Activated CD4-positive, alpha-beta memory T cell treated with anti-CD3 and anti-CD28 coated beads for 36 hours (primary cell): ENCODE measurements at regions not wholly inside any gene's neighbourhood (a gene's known extent, or its start where the extent isn't known, plus 50 kb on each side); places are given as distances from the start of the nearest gene placed in this dataset.

Experiments used
- CTCF ChIA-PET: fragments of 350-600 bp; sonication (Branson Sonifier 250); formaldehyde crosslinking; loops from one replicate; lab custom pipeline; 2021; ENCODE audit warnings: antibody characterized with exemption, inconsistent platforms; lab: Charles Lee
- POLR2A ChIA-PET: fragments of 350-600 bp; sonication (Branson Sonifier 250); formaldehyde crosslinking; loops from one replicate; lab custom pipeline; 2021; ENCODE audit warnings: antibody characterized with exemption; lab: Charles Lee
- DNase-seq: peaks from one replicate; pipeline ENCODE4 v3.0.0-alpha.2; 2020
- H3K27ac Mint-ChIP-seq: one replicate; pipeline ENCODE4 v1.8.0; 2021; ENCODE audit warnings: mixed read lengths
- H3K27me3 Mint-ChIP-seq: one replicate; pipeline ENCODE4 v1.8.0; 2021; ENCODE audit warnings: mixed read lengths
- H3K36me3 Mint-ChIP-seq: one replicate; pipeline ENCODE4 v1.8.0; 2021; ENCODE audit warnings: mixed read lengths
- H3K4me1 Mint-ChIP-seq: one replicate; pipeline ENCODE4 v1.8.0; 2021; ENCODE audit warnings: low read depth, mixed read lengths
- H3K4me3 Mint-ChIP-seq: one replicate; pipeline ENCODE4 v1.8.0; 2021; ENCODE audit warnings: mild to moderate bottlenecking, mixed read lengths
- H3K9me3 Mint-ChIP-seq: one replicate; pipeline ENCODE4 v1.8.0; 2021; ENCODE audit warnings: mixed read lengths
- intact Hi-C: fragments of 100-400 bp; cut with micrococcal nuclease; formaldehyde crosslinking; loops from one replicate; pipeline ENCODE4 v1.15.1; 2023

- Mint-ChIP-seq H3K27ac (no peak overlapping the region), H3K9me3 (no peaks in the 10 kb centered on the region), H3K4me3 (no peak overlapping the region), H3K36me3 (no peaks in the 10 kb centered on the region), H3K4me1 (peaks cover 4% of the 10 kb centered on the region), H3K27me3 (peaks cover 10% of the 10 kb centered on the region)
- POLR2A ChIA-PET, result no interaction called here
- CTCF ChIA-PET, result no interaction called here
- no peak for DNase-seq
- intact Hi-C loops, result no loop called here
These were observed 1016.2 kb downstream of the NLGN4Y start for GRCh38 chrY:15540516-15540915.

GRCh38 chrY:15546177-15546754 lies 1021.9 kb downstream of the NLGN4Y start:
- POLR2A ChIA-PET, result interaction anchor here (1.0 kb wide), 1 partner anchor 10 kb away, joined by 3 read pairs; no protein-coding TSS in a partner anchor
- Mint-ChIP-seq H3K4me1 (no peaks in the 10 kb centered on the region), H3K27me3 (no peaks in the 10 kb centered on the region), H3K27ac (no peak overlapping the region), H3K4me3 (no peak overlapping the region), H3K9me3 (no peaks in the 10 kb centered on the region), H3K36me3 (no peaks in the 10 kb centered on the region)
- intact Hi-C loops, result no loop called here
- DNase-seq, result peak; percentile 18
- CTCF ChIA-PET, result no interaction called here

GRCh38 chrY:15552074-15552473 lies 1027.7 kb downstream of the NLGN4Y start:
- POLR2A ChIA-PET, result no interaction called here
- intact Hi-C loops, result no loop called here
- CTCF ChIA-PET, result no interaction called here
- Mint-ChIP-seq H3K27me3 (no peaks in the 10 kb centered on the region), H3K27ac (no peak overlapping the region), H3K4me3 (no peak overlapping the region), H3K36me3 (no peaks in the 10 kb centered on the region), H3K4me1 (no peaks in the 10 kb centered on the region), H3K9me3 (no peaks in the 10 kb centered on the region)
- no peak for DNase-seq

- no peak for DNase-seq
- H3K27ac Mint-ChIP-seq, result no peak overlapping the region
- no peak overlapping the region for H3K4me3 Mint-ChIP-seq
- H3K9me3 Mint-ChIP-seq, result no peaks in the 10 kb centered on the region
- CTCF ChIA-PET, result no interaction called here
- H3K4me1 Mint-ChIP-seq, result no peaks in the 10 kb centered on the region
- H3K27me3 Mint-ChIP-seq, result no peaks in the 10 kb centered on the region
- intact Hi-C loops, result no loop called here
- POLR2A ChIA-PET, result no interaction called here
- no peaks in the 10 kb centered on the region for H3K36me3 Mint-ChIP-seq
These were observed 1030.7 kb downstream of the NLGN4Y start for GRCh38 chrY:15554991-15555390.

GRCh38 chrY:15559169-15559568 lies 1034.8 kb downstream of the NLGN4Y start:
- POLR2A ChIA-PET, result no interaction called here
- no peaks in the 10 kb centered on the region for H3K9me3 Mint-ChIP-seq
- H3K36me3 Mint-ChIP-seq, result no peaks in the 10 kb centered on the region
- no peak overlapping the region for H3K4me3 Mint-ChIP-seq
- peaks cover 1% of the 10 kb centered on the region for H3K27me3 Mint-ChIP-seq
- no peak for DNase-seq
- CTCF ChIA-PET, result no interaction called here
- no peak overlapping the region for H3K27ac Mint-ChIP-seq
- no peaks in the 10 kb centered on the region for H3K4me1 Mint-ChIP-seq
- intact Hi-C loops, result no loop called here

- Mint-ChIP-seq H3K4me3 (no peak overlapping the region), H3K27ac (no peak overlapping the region), H3K9me3 (no peaks in the 10 kb centered on the region), H3K4me1 (no peaks in the 10 kb centered on the region), H3K27me3 (peaks cover 1% of the 10 kb centered on the region), H3K36me3 (no peaks in the 10 kb centered on the region)
- intact Hi-C loops, result no loop called here
- DNase-seq, result no peak
- ChIA-PET CTCF (no interaction called here), POLR2A (no interaction called here)
These were observed 1036.5 kb downstream of the NLGN4Y start for GRCh38 chrY:15560840-15561239.

- intact Hi-C loops, result no loop called here
- H3K27me3 Mint-ChIP-seq, result peaks cover 1% of the 10 kb centered on the region
- POLR2A ChIA-PET, result no interaction called here
- CTCF ChIA-PET, result no interaction called here
- H3K27ac Mint-ChIP-seq, result no peak overlapping the region
- no peaks in the 10 kb centered on the region for H3K9me3 Mint-ChIP-seq
- no peaks in the 10 kb centered on the region for H3K4me1 Mint-ChIP-seq
- H3K4me3 Mint-ChIP-seq, result no peak overlapping the region
- H3K36me3 Mint-ChIP-seq, result no peaks in the 10 kb centered on the region
- DNase-seq, result no peak
These were observed 1037.4 kb downstream of the NLGN4Y start for GRCh38 chrY:15561501-15562289.

GRCh38 chrY:15577886-15578285 lies 1053.6 kb downstream of the NLGN4Y start:
- no peaks in the 10 kb centered on the region for H3K9me3 Mint-ChIP-seq
- POLR2A ChIA-PET, result no interaction called here
- intact Hi-C loops, result no loop called here
- no peak overlapping the region for H3K4me3 Mint-ChIP-seq
- CTCF ChIA-PET, result no interaction called here
- no peak overlapping the region for H3K27ac Mint-ChIP-seq
- H3K27me3 Mint-ChIP-seq, result peaks cover 1% of the 10 kb centered on the region
- DNase-seq, result no peak
- H3K36me3 Mint-ChIP-seq, result no peaks in the 10 kb centered on the region
- no peaks in the 10 kb centered on the region for H3K4me1 Mint-ChIP-seq

GRCh38 chrY:15578761-15579160 lies 1054.4 kb downstream of the NLGN4Y start:
- no peak overlapping the region for H3K27ac Mint-ChIP-seq
- H3K4me3 Mint-ChIP-seq, result no peak overlapping the region
- peaks cover 1% of the 10 kb centered on the region for H3K27me3 Mint-ChIP-seq
- DNase-seq, result no peak
- no peaks in the 10 kb centered on the region for H3K36me3 Mint-ChIP-seq
- H3K9me3 Mint-ChIP-seq, result no peaks in the 10 kb centered on the region
- ChIA-PET CTCF (no interaction called here), POLR2A (no interaction called here)
- intact Hi-C loops, result no loop called here
- H3K4me1 Mint-ChIP-seq, result no peaks in the 10 kb centered on the region

- no peak overlapping the region for H3K27ac Mint-ChIP-seq
- no peaks in the 10 kb centered on the region for H3K4me1 Mint-ChIP-seq
- no peak overlapping the region for H3K4me3 Mint-ChIP-seq
- ChIA-PET POLR2A (no interaction called here), CTCF (no interaction called here)
- intact Hi-C loops, result no loop called here
- DNase-seq, result no peak
- H3K27me3 Mint-ChIP-seq, result peaks cover 1% of the 10 kb centered on the region
- no peaks in the 10 kb centered on the region for H3K9me3 Mint-ChIP-seq
- no peaks in the 10 kb centered on the region for H3K36me3 Mint-ChIP-seq
These were observed 1054.9 kb downstream of the NLGN4Y start for GRCh38 chrY:15579245-15579644.

- Mint-ChIP-seq H3K9me3 (no peaks in the 10 kb centered on the region), H3K27ac (no peak overlapping the region), H3K4me3 (no peak overlapping the region), H3K27me3 (no peaks in the 10 kb centered on the region), H3K4me1 (no peaks in the 10 kb centered on the region), H3K36me3 (no peaks in the 10 kb centered on the region)
- CTCF ChIA-PET, result no interaction called here
- intact Hi-C loops, result no loop called here
- POLR2A ChIA-PET, result no interaction called here
- DNase-seq, result no peak
These were observed 1058.8 kb downstream of the NLGN4Y start for GRCh38 chrY:15583111-15583510.

- H3K4me3 Mint-ChIP-seq, result no peak overlapping the region
- no peaks in the 10 kb centered on the region for H3K4me1 Mint-ChIP-seq
- no peak for DNase-seq
- POLR2A ChIA-PET, result no interaction called here
- no peak overlapping the region for H3K27ac Mint-ChIP-seq
- H3K27me3 Mint-ChIP-seq, result peaks cover 3% of the 10 kb centered on the region
- CTCF ChIA-PET, result no interaction called here
- H3K9me3 Mint-ChIP-seq, result no peaks in the 10 kb centered on the region
- intact Hi-C loops, result no loop called here
- no peaks in the 10 kb centered on the region for H3K36me3 Mint-ChIP-seq
These were observed 1068.6 kb downstream of the NLGN4Y start for GRCh38 chrY:15592957-15593356.
